ENCODE measurements at regions not wholly inside any gene's neighbourhood (a gene's known extent, or its start where the extent isn't known, plus 50 kb on each side); places are given as distances from the start of the nearest gene placed in this dataset.

- no peak for DNase-seq (ENCODE audit: extremely low read depth, insufficient read length)
- no peak for TF ChIP-seq CTCF (IDR thresholded peaks at IDR 0.05; ENCODE audit: insufficient read depth, low read length, poor library complexity, severe bottlenecking)
- Histone ChIP-seq H3K27me3 (replicated peaks; ENCODE audit: control insufficient read depth, insufficient read depth, low read length) (no peaks in the 10 kb centered on the region), H3K36me3 (ENCODE audit: control insufficient read depth, insufficient read depth, low read length) (no peaks in the 10 kb centered on the region), H3K4me3 (replicated peaks; ENCODE audit: low read depth, low read length) (no peak overlapping the region)
These were observed 280.7 kb upstream of the CADM1 start for GRCh38 chr11:115784796-115785521.

GRCh38 chr11:115780646-115781362, 276.6 kb upstream of the CADM1 start:
- H3K27me3 ChIP-seq (replicated peaks; ENCODE audit: control insufficient read depth, insufficient read depth, low read length), result no peaks in the 10 kb centered on the region
- no peak overlapping the region for H3K4me3 ChIP-seq (replicated peaks; ENCODE audit: low read depth, low read length)
- no peaks in the 10 kb centered on the region for H3K36me3 ChIP-seq (ENCODE audit: control insufficient read depth, insufficient read depth, low read length)
- DNase-seq (ENCODE audit: extremely low read depth, insufficient read length), result no peak
- TF ChIP-seq CTCF (IDR thresholded peaks at IDR 0.05; ENCODE audit: insufficient read depth, low read length, poor library complexity, severe bottlenecking), result no peak

- H3K4me3 ChIP-seq (replicated peaks; ENCODE audit: low read depth, low read length), result no peak overlapping the region
These were observed 274.9 kb upstream of the CADM1 start for GRCh38 chr11:115778928-115779650.

GRCh38 chr11:115776916-115777315, 272.7 kb upstream of the CADM1 start:
- Histone ChIP-seq H3K4me3 (replicated peaks; ENCODE audit: low read depth, low read length) (no peak overlapping the region), H3K27me3 (replicated peaks; ENCODE audit: control insufficient read depth, insufficient read depth, low read length) (no peaks in the 10 kb centered on the region), H3K36me3 (ENCODE audit: control insufficient read depth, insufficient read depth, low read length) (no peaks in the 10 kb centered on the region)
- DNase-seq (ENCODE audit: extremely low read depth, insufficient read length), result no peak
- no peak for TF ChIP-seq CTCF (IDR thresholded peaks at IDR 0.05; ENCODE audit: insufficient read depth, low read length, poor library complexity, severe bottlenecking)

More at GRCh38 chr11:115778928-115779650, 274.9 kb upstream of the CADM1 start:
- Histone ChIP-seq H3K36me3 (ENCODE audit: control insufficient read depth, insufficient read depth, low read length) (no peaks in the 10 kb centered on the region), H3K27me3 (replicated peaks; ENCODE audit: control insufficient read depth, insufficient read depth, low read length) (no peaks in the 10 kb centered on the region)
- TF ChIP-seq CTCF (IDR thresholded peaks at IDR 0.05; ENCODE audit: insufficient read depth, low read length, poor library complexity, severe bottlenecking), result no peak
- DNase-seq (ENCODE audit: extremely low read depth, insufficient read length), result no peak

- no peak for DNase-seq (ENCODE audit: extremely low read depth, insufficient read length)
- Histone ChIP-seq H3K4me3 (replicated peaks; ENCODE audit: low read depth, low read length) (no peak overlapping the region), H3K36me3 (ENCODE audit: control insufficient read depth, insufficient read depth, low read length) (no peaks in the 10 kb centered on the region), H3K27me3 (replicated peaks; ENCODE audit: control insufficient read depth, insufficient read depth, low read length) (no peaks in the 10 kb centered on the region)
- no peak for TF ChIP-seq CTCF (IDR thresholded peaks at IDR 0.05; ENCODE audit: insufficient read depth, low read length, poor library complexity, severe bottlenecking)
These were observed 271.6 kb upstream of the CADM1 start for GRCh38 chr11:115775846-115776245.
